H9 (cell line): ENCODE measurements at regions not wholly inside any gene's neighbourhood (a gene's known extent, or its start where the extent isn't known, plus 50 kb on each side); places are given as distances from the start of the nearest gene placed in this dataset.

Experiments
- DNase-seq: peaks from one replicate; pipeline ENCODE4 v3.0.0-alpha.2; 2017
- H2AFZ ChIP-seq: one replicate; pipeline ENCODE4 v1.6.1; 2013; ENCODE audit warnings: mild to moderate bottlenecking, low read length, control low read depth, moderate library complexity
- H2AK5ac ChIP-seq: 2 replicates; pipeline ENCODE4 v1.6.1; 2013; ENCODE audit warnings: low read length, control low read depth, mixed read lengths; ENCODE audit not compliant: insufficient read length
- H2BK120ac ChIP-seq: one replicate; pipeline ENCODE4 v1.6.1; 2013; ENCODE audit warnings: low read depth, mild to moderate bottlenecking, low read length, control low read depth, inconsistent platforms; ENCODE audit not compliant: poor library complexity, severe bottlenecking
- H2BK12ac ChIP-seq: 2 replicates; pipeline ENCODE4 v1.6.1; 2013; ENCODE audit warnings: low read length, control low read depth, mixed read lengths, low read depth; ENCODE audit not compliant: insufficient read length
- H2BK15ac ChIP-seq: 2 replicates; pipeline ENCODE4 v1.6.1; 2013; ENCODE audit warnings: low read depth, low read length, control low read depth
- H2BK20ac ChIP-seq: one replicate; pipeline ENCODE4 v1.6.1; 2013; ENCODE audit warnings: low read depth, mild to moderate bottlenecking, low read length, control low read depth, inconsistent platforms; ENCODE audit not compliant: poor library complexity, severe bottlenecking
- H2BK5ac ChIP-seq: 2 replicates; pipeline ENCODE4 v1.6.1; 2013; ENCODE audit warnings: low read length, control low read depth, mixed read lengths; ENCODE audit not compliant: insufficient read length
- H3K14ac ChIP-seq: 2 replicates; pipeline ENCODE4 v1.6.1; 2013; ENCODE audit warnings: low read length, control low read depth; ENCODE audit not compliant: insufficient read depth
- H3K18ac ChIP-seq: 2 replicates; pipeline ENCODE4 v1.6.1; 2013; ENCODE audit warnings: low read depth, mild to moderate bottlenecking, mixed read lengths, low read length, control low read depth; ENCODE audit not compliant: insufficient read length
- H3K23ac ChIP-seq: 2 replicates; pipeline ENCODE4 v1.6.1; 2013; ENCODE audit warnings: low read length, control low read depth, mixed read lengths, low read depth; ENCODE audit not compliant: insufficient read length
- H3K23me2 ChIP-seq: 2 replicates; pipeline ENCODE4 v1.6.1; 2013; ENCODE audit warnings: low read depth, mild to moderate bottlenecking, mixed read lengths, low read length, control low read depth; ENCODE audit not compliant: insufficient read length, poor library complexity, severe bottlenecking
- H3K27ac ChIP-seq: 2 replicates; pipeline ENCODE4 v1.5.1; 2013; ENCODE audit warnings: low read length, control low read depth, mixed read lengths, low read depth; ENCODE audit not compliant: insufficient read length
- H3K27me3 ChIP-seq: 2 replicates; pipeline ENCODE4 v1.6.1; 2013; ENCODE audit warnings: low read length, control low read depth, inconsistent platforms; ENCODE audit not compliant: insufficient read depth
- H3K4ac ChIP-seq: 2 replicates; pipeline ENCODE4 v1.6.1; 2013; ENCODE audit warnings: low read depth, mild to moderate bottlenecking, control low read depth, inconsistent platforms, low read length, moderate library complexity
- H3K4me1 ChIP-seq: 2 replicates; pipeline ENCODE4 v1.6.1; 2013; ENCODE audit warnings: low read length, control low read depth, inconsistent platforms; ENCODE audit not compliant: insufficient read depth
- H3K4me2 ChIP-seq: 2 replicates; pipeline ENCODE4 v1.6.1; 2013; ENCODE audit warnings: low read length, control low read depth, mixed read lengths; ENCODE audit not compliant: insufficient read length, insufficient read depth
- H3K56ac ChIP-seq: 2 replicates; pipeline ENCODE4 v1.6.1; 2013; ENCODE audit warnings: low read depth, mild to moderate bottlenecking, mixed read lengths, low read length, control low read depth; ENCODE audit not compliant: insufficient read length
- H3K79me1 ChIP-seq: 2 replicates; pipeline ENCODE4 v1.6.1; 2013; ENCODE audit warnings: low read depth, mild to moderate bottlenecking, moderate library complexity, low read length, control low read depth, inconsistent platforms; ENCODE audit not compliant: insufficient read depth, poor library complexity, severe bottlenecking
- H3K79me2 ChIP-seq: 2 replicates; pipeline ENCODE4 v1.6.1; 2013; ENCODE audit warnings: low read length, control low read depth, inconsistent platforms; ENCODE audit not compliant: insufficient read depth
- H3K9ac ChIP-seq: 2 replicates; pipeline ENCODE4 v1.6.1; 2013; ENCODE audit warnings: low read length, control low read depth, mixed read lengths; ENCODE audit not compliant: insufficient read length; ENCODE audit errors: extremely low read depth
- H3K9me3 ChIP-seq: one replicate; pipeline ENCODE4 v1.6.1; 2013; ENCODE audit warnings: low read depth, low read length, inconsistent platforms; ENCODE audit not compliant: control insufficient read depth
- H3T11ph ChIP-seq: one replicate; pipeline ENCODE4 v1.6.1; 2013; ENCODE audit warnings: mild to moderate bottlenecking, low read length, control low read depth, inconsistent platforms
- H4K20me1 ChIP-seq: one replicate; pipeline ENCODE4 v1.6.1; 2013; ENCODE audit not compliant: control insufficient read depth, insufficient read length, insufficient read depth
- H4K5ac ChIP-seq: 2 replicates; pipeline ENCODE4 v1.6.1; 2013; ENCODE audit warnings: low read depth, mild to moderate bottlenecking, mixed read lengths, low read length, control low read depth; ENCODE audit not compliant: insufficient read length
- H4K8ac ChIP-seq: replicated peaks from 2 replicates; pipeline ENCODE4 v1.6.1; 2013; ENCODE audit warnings: low read length, control low read depth, mixed read lengths, low read depth; ENCODE audit not compliant: insufficient read length
- H4K91ac ChIP-seq: 2 replicates; pipeline ENCODE4 v1.6.1; 2013; ENCODE audit warnings: low read depth, mild to moderate bottlenecking, moderate library complexity, mixed read lengths, low read length, control low read depth; ENCODE audit not compliant: insufficient read length
- H3K27ac Mint-ChIP-seq, 3 experiments: 2 replicates in 2 of 3; 3 replicates in 1 of 3; pipeline ENCODE4 v1.8.0; 2020 to 2021; ENCODE audit warnings: mixed read lengths in 3 of 3, mild to moderate bottlenecking in 1 of 3, moderate library complexity in 1 of 3
- H3K27me3 Mint-ChIP-seq: 2 replicates; pipeline ENCODE4 v1.8.0; 2021; ENCODE audit warnings: low read depth, mild to moderate bottlenecking, moderate library complexity, mixed read lengths
- H3K36me3 Mint-ChIP-seq, 3 experiments: 2 replicates in 2 of 3; 3 replicates in 1 of 3; pipeline ENCODE4 v1.8.0; 2020 to 2021; ENCODE audit warnings: low read depth in 3 of 3, mixed read lengths in 3 of 3; ENCODE audit not compliant: insufficient read depth in 1 of 3
- H3K4me1 Mint-ChIP-seq, 2 experiments: 2 replicates each; pipeline ENCODE4 v1.8.0; 2020; ENCODE audit warnings: mixed read lengths in 2 of 2
- H3K4me3 Mint-ChIP-seq, 2 experiments: 2 replicates in 1 of 2; 3 replicates in 1 of 2; pipeline ENCODE4 v1.8.0; 2020 to 2021; ENCODE audit warnings: mild to moderate bottlenecking in 2 of 2, mixed read lengths in 2 of 2, moderate library complexity in 1 of 2
- H3K9me3 Mint-ChIP-seq, 2 experiments: 2 replicates in 1 of 2; 3 replicates in 1 of 2; pipeline ENCODE4 v1.8.0; 2020; ENCODE audit warnings: mild to moderate bottlenecking in 2 of 2, mixed read lengths in 2 of 2, moderate library complexity in 1 of 2
- CTCF ChIP-seq: fragments of 200-600 bp; sonication (generic); conservative IDR thresholded peaks from 3 replicates; pipeline ENCODE4 v1.8.0; 2021; ENCODE audit warnings: antibody characterized with exemption, mild to moderate bottlenecking
- WGBS: extraction: QIAGEN DNeasy Blood & Tissue Kit; methylation state at CpG from one replicate; pipeline ENCODE4 v1.1.7; 2013; ENCODE audit warnings: missing lambda C conversion rate, low lambda C conversion rate, mixed read lengths; ENCODE audit not compliant: insufficient read length; ENCODE audit errors: extremely low coverage; 5-methylcytosine and 5-hydroxymethylcytosine counted together

- no peak overlapping the region for H3K23ac ChIP-seq
- H4K8ac ChIP-seq, result no peak overlapping the region
- H3K23me2 ChIP-seq, result no peaks in the 10 kb centered on the region
- no peaks in the 10 kb centered on the region for H3K79me2 ChIP-seq
- H3K4me1 ChIP-seq, result no peaks in the 10 kb centered on the region
- no peak overlapping the region for H2BK20ac ChIP-seq
- H3K9ac ChIP-seq, result no peak overlapping the region
- H3K79me1 ChIP-seq, result no peaks in the 10 kb centered on the region
- H3K9me3 Mint-ChIP-seq, result peaks cover 0 to 3% of the 10 kb centered on the region in 2 experiments; a peak in 1 of 5 replicates
- no peak for TF ChIP-seq CTCF
- H3K27me3 Mint-ChIP-seq, result 0 out of 2 replicates have a peak, but pooled peaks cover 4% of the 10 kb centered on the region
- no peak overlapping the region for H2BK15ac ChIP-seq
- WGBS, result no CpG with 5 or more reads among the region's 9 CpGs
- H4K91ac ChIP-seq, result no peak overlapping the region
- H3K27ac Mint-ChIP-seq, result no peak overlapping the region
- H3K9me3 ChIP-seq, result no peaks in the 10 kb centered on the region
- no peak overlapping the region for H3K4me2 ChIP-seq
- H4K5ac ChIP-seq, result no peak overlapping the region
- no peak overlapping the region for H2BK12ac ChIP-seq
- H4K20me1 ChIP-seq, result no peaks in the 10 kb centered on the region
- H3T11ph ChIP-seq, result no peak overlapping the region
- no peak overlapping the region for H2BK120ac ChIP-seq
- DNase-seq, result no peak
- no peak overlapping the region for H2BK5ac ChIP-seq
- H3K27me3 ChIP-seq, result no peaks in the 10 kb centered on the region
- no peak overlapping the region for H2AK5ac ChIP-seq
- H3K4me3 Mint-ChIP-seq, result no peak overlapping the region
- H3K14ac ChIP-seq, result no peak overlapping the region
- H3K4me1 Mint-ChIP-seq, result no peaks in the 10 kb centered on the region
- no peak overlapping the region for H2AFZ ChIP-seq
- no peak overlapping the region for H3K56ac ChIP-seq
- no peak overlapping the region for H3K27ac ChIP-seq
- H3K4ac ChIP-seq, result no peak overlapping the region
- no peaks in the 10 kb centered on the region for H3K36me3 Mint-ChIP-seq
- no peak overlapping the region for H3K18ac ChIP-seq
These were observed 357.0 kb downstream of the GADD45G start for GRCh38 chr9:89961616-89962341.
